Uterus (tissue), 2 donors: ENCODE measurements at regions not wholly inside any gene's neighbourhood (a gene's known extent, or its start where the extent isn't known, plus 50 kb on each side); places are given as distances from the start of the nearest gene placed in this dataset.

ENCODE experiments used
- POLR2A ChIP-seq, 2 donors: fragments of 450-650 bp; IDR thresholded peaks; one replicate each; pipeline ENCODE4 v1.6.1; 2016; ENCODE audit warnings: antibody characterized with exemption in 2 of 2, mild to moderate bottlenecking in 1 of 2, moderate library complexity in 1 of 2
- TF ChIP-seq, protein P1 (sequence below), 4 experiments: fragments of 200-600 bp in 2 of 4; fragments of 450-650 bp in 2 of 4; sonication (generic) in 2 of 4; IDR thresholded peaks; one replicate each; pipeline ENCODE4 v1.5.1; 2016 to 2019; ENCODE audit warnings: antibody characterized with exemption in 4 of 4, mild to moderate bottlenecking in 2 of 4, moderate library complexity in 1 of 4

DNA sequence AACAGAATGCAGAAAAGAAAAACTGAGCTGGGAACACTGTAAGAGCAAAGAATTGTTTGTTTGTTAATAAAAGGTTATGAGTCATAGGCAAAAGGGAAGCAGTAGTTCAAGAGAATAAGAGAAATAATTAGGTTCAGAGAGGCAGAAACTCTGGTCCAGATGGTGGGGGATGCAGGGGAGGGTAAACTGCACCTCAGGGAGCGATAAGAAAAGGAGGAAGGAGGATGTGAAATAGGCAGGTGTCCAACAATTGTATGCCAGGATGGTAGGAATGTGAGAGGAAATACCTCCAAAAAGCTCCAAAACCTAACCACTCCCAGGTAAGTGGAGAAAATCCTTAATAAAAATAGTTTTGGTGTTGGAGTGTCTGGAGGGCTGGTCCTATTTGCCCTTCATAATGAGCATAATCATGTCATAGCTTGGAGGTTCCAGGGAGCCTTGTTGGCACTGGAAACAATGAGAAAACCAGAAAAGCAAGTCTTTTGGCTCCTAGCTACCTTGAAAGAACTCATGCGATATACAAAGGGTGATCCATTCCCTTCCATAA lies 405.4 kb upstream of the TBL1XR1 start:
- TF ChIP-seq, protein P1, sequence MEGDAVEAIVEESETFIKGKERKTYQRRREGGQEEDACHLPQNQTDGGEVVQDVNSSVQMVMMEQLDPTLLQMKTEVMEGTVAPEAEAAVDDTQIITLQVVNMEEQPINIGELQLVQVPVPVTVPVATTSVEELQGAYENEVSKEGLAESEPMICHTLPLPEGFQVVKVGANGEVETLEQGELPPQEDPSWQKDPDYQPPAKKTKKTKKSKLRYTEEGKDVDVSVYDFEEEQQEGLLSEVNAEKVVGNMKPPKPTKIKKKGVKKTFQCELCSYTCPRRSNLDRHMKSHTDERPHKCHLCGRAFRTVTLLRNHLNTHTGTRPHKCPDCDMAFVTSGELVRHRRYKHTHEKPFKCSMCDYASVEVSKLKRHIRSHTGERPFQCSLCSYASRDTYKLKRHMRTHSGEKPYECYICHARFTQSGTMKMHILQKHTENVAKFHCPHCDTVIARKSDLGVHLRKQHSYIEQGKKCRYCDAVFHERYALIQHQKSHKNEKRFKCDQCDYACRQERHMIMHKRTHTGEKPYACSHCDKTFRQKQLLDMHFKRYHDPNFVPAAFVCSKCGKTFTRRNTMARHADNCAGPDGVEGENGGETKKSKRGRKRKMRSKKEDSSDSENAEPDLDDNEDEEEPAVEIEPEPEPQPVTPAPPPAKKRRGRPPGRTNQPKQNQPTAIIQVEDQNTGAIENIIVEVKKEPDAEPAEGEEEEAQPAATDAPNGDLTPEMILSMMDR (IDR thresholded peaks at IDR 0.05): no peak
- no peak for TF ChIP-seq POLR2A (IDR thresholded peaks at IDR 0.05)
